Parathyroid adenoma (tissue), 2 donors: ENCODE measurements at regions not wholly inside any gene's neighbourhood (a gene's known extent, or its start where the extent isn't known, plus 50 kb on each side); places are given as distances from the start of the nearest gene placed in this dataset.

ENCODE experiments used
- H2AFZ ChIP-seq: fragments of 300-600 bp; sonication (generic); one replicate; pipeline ENCODE4 v1.7.0; 2017; ENCODE audit warnings: antibody characterized with exemption, mild to moderate bottlenecking
- H3K27ac ChIP-seq: fragments of 300-600 bp; sonication (generic); one replicate; pipeline ENCODE4 v1.7.0; 2017
- H3K27me3 ChIP-seq: fragments of 300-600 bp; sonication (generic); one replicate; pipeline ENCODE4 v1.7.0; 2017; ENCODE audit warnings: low read length; ENCODE audit not compliant: control insufficient read depth, insufficient read depth
- H3K36me3 ChIP-seq: fragments of 300-600 bp; sonication (generic); one replicate; pipeline ENCODE4 v1.7.0; 2017; ENCODE audit warnings: low read length; ENCODE audit not compliant: control insufficient read depth, insufficient read depth
- H3K4me1 ChIP-seq: fragments of 300-600 bp; sonication (generic); one replicate; pipeline ENCODE4 v1.7.0; 2017; ENCODE audit warnings: control low read depth
- H3K4me2 ChIP-seq: fragments of 300-600 bp; sonication (generic); one replicate; pipeline ENCODE4 v1.7.0; 2017; ENCODE audit warnings: low read length
- H3K4me3 ChIP-seq: fragments of 300-600 bp; sonication (generic); one replicate; pipeline ENCODE4 v1.7.0; 2017; ENCODE audit warnings: low read depth, low read length
- H3K79me2 ChIP-seq: fragments of 300-600 bp; sonication (generic); one replicate; pipeline ENCODE4 v1.7.0; 2017; ENCODE audit warnings: control low read depth
- H3K9ac ChIP-seq: fragments of 300-600 bp; sonication (generic); one replicate; pipeline ENCODE4 v1.7.0; 2017; ENCODE audit warnings: mild to moderate bottlenecking
- H3K9me3 ChIP-seq: fragments of 300-600 bp; sonication (generic); one replicate; pipeline ENCODE4 v1.7.0; 2017; ENCODE audit warnings: low read length; ENCODE audit not compliant: control insufficient read depth
- CTCF ChIP-seq: fragments of 300-600 bp; sonication (generic); IDR thresholded peaks from one replicate; pipeline ENCODE4 v1.7.0; 2017; ENCODE audit warnings: antibody characterized with exemption, mild to moderate bottlenecking
- donor health status: primary hyperparathyroidism.

- Histone ChIP-seq H3K4me3 (no peak overlapping the region), H3K79me2 (no peaks in the 10 kb centered on the region), H3K27me3 (no peaks in the 10 kb centered on the region), H2AFZ (no peak overlapping the region), H3K36me3 (no peaks in the 10 kb centered on the region), H3K9ac (no peak overlapping the region), H3K9me3 (no peaks in the 10 kb centered on the region), H3K27ac (no peak overlapping the region), H3K4me2 (no peak overlapping the region), H3K4me1 (no peaks in the 10 kb centered on the region)
- TF ChIP-seq CTCF = no peak
Observed at GRCh38 chr5:62038024-62038423, 268.0 kb upstream of the KIF2A start.

DNA sequence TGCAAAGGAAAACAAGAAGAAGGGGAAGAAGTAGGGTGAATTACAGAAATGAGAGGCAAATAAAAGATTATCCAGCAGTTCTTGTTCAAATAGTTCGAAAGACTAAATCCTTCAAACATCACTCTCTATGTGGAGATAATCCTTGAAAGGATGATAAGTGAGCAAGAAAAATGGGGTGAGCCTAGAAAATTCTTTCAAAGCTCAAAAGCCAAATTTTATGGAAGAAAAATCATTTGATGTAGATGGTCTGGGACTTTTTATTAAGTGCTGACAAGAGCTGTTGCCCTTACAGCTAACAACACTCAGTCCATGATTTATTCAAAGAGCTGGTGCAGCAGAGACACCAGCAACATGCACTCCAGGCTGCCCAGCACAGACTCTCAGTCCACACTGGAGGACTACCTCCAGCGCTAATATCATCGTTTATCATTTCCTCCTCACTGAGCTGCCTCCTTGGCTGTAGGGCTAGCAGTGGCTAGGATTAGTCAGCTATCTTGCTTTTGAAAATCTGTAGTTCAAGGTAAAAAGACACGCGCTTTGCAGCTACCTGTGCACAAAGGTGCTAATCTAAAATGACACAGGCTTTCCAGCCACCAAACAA, 264.8 kb upstream of the KIF2A start:
- Histone ChIP-seq H2AFZ (no peak overlapping the region), H3K4me2 (no peak overlapping the region), H3K36me3 (no peaks in the 10 kb centered on the region), H3K79me2 (no peaks in the 10 kb centered on the region), H3K27me3 (no peaks in the 10 kb centered on the region), H3K4me3 (no peak overlapping the region), H3K27ac (no peak overlapping the region), H3K9ac (no peak overlapping the region), H3K4me1 (no peaks in the 10 kb centered on the region), H3K9me3 (no peaks in the 10 kb centered on the region)
- TF ChIP-seq CTCF = no peak

DNA sequence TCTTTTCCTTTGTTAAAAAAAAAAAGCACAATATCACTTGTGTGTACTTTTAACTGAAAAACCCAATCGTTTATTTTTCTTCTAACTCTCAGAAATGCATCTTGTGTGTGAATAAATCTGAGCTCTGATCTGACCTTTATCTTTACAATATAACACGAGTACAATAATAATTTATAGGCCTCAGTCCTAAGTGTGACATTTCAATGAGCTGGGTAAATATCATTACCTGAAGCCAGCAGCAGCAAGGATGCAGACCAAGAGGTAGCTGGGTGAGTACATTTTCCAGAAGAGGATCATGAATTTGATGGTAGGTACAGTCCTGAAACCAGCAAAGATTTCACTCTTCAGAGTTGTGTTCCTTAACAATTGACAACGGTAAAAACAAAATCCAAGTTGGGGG, 264.0 kb upstream of the KIF2A start:
- no peak overlapping the region for H3K9ac ChIP-seq
- no peak for TF ChIP-seq CTCF

GRCh38 chr5:62043289-62044280, 262.4 kb upstream of the KIF2A start:
- TF ChIP-seq CTCF = no peak
- H3K27ac ChIP-seq = no peak overlapping the region

More for the DNA sequence above, 264.0 kb upstream of the KIF2A start:
- Histone ChIP-seq H3K9me3 (no peaks in the 10 kb centered on the region), H3K36me3 (no peaks in the 10 kb centered on the region), H3K79me2 (no peaks in the 10 kb centered on the region), H3K4me3 (no peak overlapping the region), H3K27ac (no peak overlapping the region), H3K27me3 (no peaks in the 10 kb centered on the region), H2AFZ (no peak overlapping the region), H3K4me2 (no peak overlapping the region), H3K4me1 (no peaks in the 10 kb centered on the region)

More at GRCh38 chr5:62043289-62044280, 262.4 kb upstream of the KIF2A start:
- Histone ChIP-seq H3K36me3 (no peaks in the 10 kb centered on the region), H3K79me2 (no peaks in the 10 kb centered on the region), H3K4me1 (no peaks in the 10 kb centered on the region), H3K9me3 (no peaks in the 10 kb centered on the region), H3K4me2 (no peak overlapping the region), H3K4me3 (no peak overlapping the region), H2AFZ (no peak overlapping the region), H3K27me3 (no peaks in the 10 kb centered on the region), H3K9ac (no peak overlapping the region)
